Tongue (tissue), 1 donor: ENCODE measurements at regions not wholly inside any gene's neighbourhood (a gene's known extent, or its start where the extent isn't known, plus 50 kb on each side); places are given as distances from the start of the nearest gene placed in this dataset.
"Not testable (repeated sequence)": the region's sequence is repeated elsewhere in the genome, so short reads cannot be mapped to it uniquely, and the experiment has no call there.

ENCODE experiments used
- DNase-seq: peaks from one replicate; pipeline ENCODE4 v3.0.0-alpha.2; 2015

GRCh38 chr22:27603111-27603799 lies 198.3 kb downstream of the MN1 start:
- no peak for DNase-seq

GRCh38 chr22:27603800-27604144 lies 197.8 kb downstream of the MN1 start:
- DNase-seq: peak; percentile 64

GRCh38 chr22:27605390-27605789 lies 196.2 kb downstream of the MN1 start:
- no peak for DNase-seq

- not testable (repeated sequence) for DNase-seq
Observed at GRCh38 chr22:27607750-27608149, 193.8 kb downstream of the MN1 start.

- DNase-seq: no peak
Observed at GRCh38 chr22:27609451-27609888, 192.1 kb downstream of the MN1 start.

- not testable (repeated sequence) for DNase-seq
Observed at GRCh38 chr22:27610164-27610563, 191.4 kb downstream of the MN1 start.

- no peak for DNase-seq
Observed at GRCh38 chr22:27610863-27611786, 190.4 kb downstream of the MN1 start.

- no peak for DNase-seq
Observed at GRCh38 chr22:27612115-27612514, 189.4 kb downstream of the MN1 start.

GRCh38 chr22:27613099-27614005 lies 188.2 kb downstream of the MN1 start:
- no peak for DNase-seq

- DNase-seq: no peak
Observed at GRCh38 chr22:27614006-27614649, 187.4 kb downstream of the MN1 start.

- DNase-seq: no peak
Observed at GRCh38 chr22:27614650-27615007, 186.9 kb downstream of the MN1 start.

GRCh38 chr22:27615408-27615807 lies 186.1 kb downstream of the MN1 start:
- no peak for DNase-seq

- DNase-seq: peak; percentile 59
Observed at GRCh38 chr22:27616033-27616432, 185.5 kb downstream of the MN1 start.

GRCh38 chr22:27617214-27617881 lies 184.2 kb downstream of the MN1 start:
- DNase-seq: no peak

- no peak for DNase-seq
Observed at GRCh38 chr22:27620367-27621154, 181.0 kb downstream of the MN1 start.

GRCh38 chr22:27621486-27622070 lies 180.0 kb downstream of the MN1 start:
- DNase-seq: no peak

- no peak for DNase-seq
Observed at GRCh38 chr22:27624042-27624441, 177.5 kb downstream of the MN1 start.

GRCh38 chr22:27624705-27625104 lies 176.9 kb downstream of the MN1 start:
- no peak for DNase-seq

- DNase-seq: no peak
Observed at GRCh38 chr22:27625769-27626674, 175.5 kb downstream of the MN1 start.
